SH-SY5Y (cell line): ENCODE measurements at regions not wholly inside any gene's neighbourhood (a gene's known extent, or its start where the extent isn't known, plus 50 kb on each side); places are given as distances from the start of the nearest gene placed in this dataset.

Source experiments
- GATA2 ChIP-seq: IDR thresholded peaks from 2 replicates; pipeline ENCODE4 v1.6.1; 2011; ENCODE audit warnings: mild to moderate bottlenecking, low read depth, low read length
- GATA3 ChIP-seq: IDR thresholded peaks from 2 replicates; pipeline ENCODE4 v1.6.1; 2011; ENCODE audit warnings: low read depth, mild to moderate bottlenecking, low read length, moderate library complexity

DNA sequence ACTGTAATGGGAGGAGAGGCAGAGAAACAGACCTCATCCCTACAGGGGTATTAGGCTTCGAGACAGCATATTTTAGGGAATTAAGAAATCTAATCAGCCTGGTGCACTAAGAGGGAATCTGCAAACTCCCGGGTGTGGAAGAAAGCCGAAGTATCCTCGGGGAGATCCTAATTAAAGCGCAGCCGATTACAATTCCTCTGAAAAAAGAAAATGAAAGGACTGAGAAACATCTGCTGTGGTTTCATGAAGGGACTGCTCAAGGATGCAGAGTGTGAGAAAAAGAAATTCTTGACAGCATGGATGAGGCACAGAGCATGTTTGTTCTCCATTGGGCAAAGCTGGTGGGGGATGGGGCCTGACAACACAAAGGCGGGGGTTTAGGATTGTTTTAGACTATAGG, 290.0 kb upstream of the LARGE1 start:
- TF ChIP-seq GATA2 (no peak), GATA3 (no peak)
